IPS DF 19.7 (cell line): ENCODE measurements at regions not wholly inside any gene's neighbourhood (a gene's known extent, or its start where the extent isn't known, plus 50 kb on each side); places are given as distances from the start of the nearest gene placed in this dataset.

Experiments used
- DNase-seq: peaks from one replicate; pipeline ENCODE4 v3.0.0-alpha.2; 2013; ENCODE audit warnings: low read depth, low spot score

- DNase-seq, result no peak
Measured at GRCh38 chr2:120477198-120477597, 131.3 kb downstream of the INHBB start.

- DNase-seq, result no peak
Measured at GRCh38 chr2:120477831-120478481, 132.0 kb downstream of the INHBB start.

GRCh38 chr2:120480346-120480902, 134.5 kb downstream of the INHBB start:
- DNase-seq, result no peak

GRCh38 chr2:120480903-120481445, 135.0 kb downstream of the INHBB start:
- no peak for DNase-seq

DNA sequence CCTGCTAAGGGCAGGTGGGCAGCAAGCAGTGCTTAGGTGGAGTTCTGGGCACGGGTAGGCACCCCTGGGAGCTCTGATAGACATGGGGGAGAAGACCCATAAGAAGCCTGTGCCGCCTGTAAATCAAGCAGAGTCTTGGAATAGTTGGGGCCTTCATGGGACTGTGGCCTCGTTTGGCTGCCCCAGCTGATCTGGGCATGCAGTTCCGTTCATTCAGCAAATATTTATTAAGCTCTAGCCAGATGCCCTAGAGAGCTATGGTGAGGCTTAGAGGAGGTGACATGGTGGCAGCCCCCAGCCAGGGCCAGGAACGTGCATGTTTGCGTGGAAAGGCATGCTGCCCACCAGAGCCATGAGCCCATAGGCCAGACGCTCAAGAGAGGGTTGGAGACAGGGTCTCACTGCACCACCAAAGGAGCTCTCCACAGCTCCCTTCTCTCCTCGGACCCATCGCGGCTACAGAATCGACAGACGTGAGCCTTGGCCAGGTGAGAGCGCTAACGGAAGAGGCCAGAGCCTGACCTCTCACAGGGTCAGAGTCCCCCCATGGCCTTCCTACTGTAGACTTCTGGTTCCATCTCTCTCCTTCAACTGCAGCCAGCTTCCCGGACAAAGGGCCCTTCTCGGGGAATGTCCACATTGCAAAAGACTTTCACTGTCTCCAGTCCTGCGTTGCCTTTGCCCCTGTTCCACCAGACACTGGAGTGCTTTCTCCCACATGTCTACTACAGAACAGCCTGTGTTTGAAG, 135.7 kb downstream of the INHBB start:
- no peak for DNase-seq

- no peak for DNase-seq
Measured at GRCh38 chr2:120482334-120482733, 136.4 kb downstream of the INHBB start.

DNA sequence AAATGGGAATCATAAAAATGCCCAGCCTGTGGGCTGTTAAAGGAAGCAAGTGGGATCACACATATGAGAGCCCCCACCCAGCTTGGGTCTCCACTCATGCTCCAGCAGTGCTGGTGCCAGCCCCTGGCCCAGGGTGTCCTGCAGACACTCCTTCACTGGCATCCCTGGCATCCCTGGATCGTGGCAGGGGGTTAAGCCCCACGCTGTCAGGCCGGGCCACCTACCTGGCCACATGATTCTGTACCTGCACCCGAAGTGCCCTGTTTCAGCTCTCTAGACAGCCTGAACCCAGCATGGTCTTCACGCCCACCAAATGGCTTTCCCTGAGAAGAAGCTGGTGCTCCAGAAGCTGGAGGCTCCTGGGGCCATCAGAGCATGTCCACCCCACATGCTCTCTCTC, 137.4 kb downstream of the INHBB start:
- DNase-seq, result no peak

DNA sequence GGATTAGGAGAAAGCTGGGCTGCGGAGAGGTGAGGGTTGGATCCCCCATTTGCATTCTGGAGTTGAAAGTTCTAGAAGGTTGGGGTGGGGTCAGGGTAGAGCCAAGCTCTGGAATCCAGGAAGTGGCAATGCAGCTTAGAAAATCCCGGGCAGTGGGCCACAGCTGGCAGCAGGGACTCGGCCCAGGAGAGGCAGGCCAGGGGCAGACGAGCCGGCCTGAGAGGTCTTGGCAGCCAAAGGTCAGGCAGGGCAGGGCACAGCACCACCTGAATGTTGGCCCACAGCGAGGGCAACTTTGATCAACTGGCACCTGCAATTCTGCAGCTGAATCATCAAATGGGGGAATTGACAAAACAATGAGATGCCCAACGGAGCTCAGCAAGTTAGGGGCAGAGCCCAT, 139.2 kb downstream of the INHBB start:
- DNase-seq, result no peak

DNA sequence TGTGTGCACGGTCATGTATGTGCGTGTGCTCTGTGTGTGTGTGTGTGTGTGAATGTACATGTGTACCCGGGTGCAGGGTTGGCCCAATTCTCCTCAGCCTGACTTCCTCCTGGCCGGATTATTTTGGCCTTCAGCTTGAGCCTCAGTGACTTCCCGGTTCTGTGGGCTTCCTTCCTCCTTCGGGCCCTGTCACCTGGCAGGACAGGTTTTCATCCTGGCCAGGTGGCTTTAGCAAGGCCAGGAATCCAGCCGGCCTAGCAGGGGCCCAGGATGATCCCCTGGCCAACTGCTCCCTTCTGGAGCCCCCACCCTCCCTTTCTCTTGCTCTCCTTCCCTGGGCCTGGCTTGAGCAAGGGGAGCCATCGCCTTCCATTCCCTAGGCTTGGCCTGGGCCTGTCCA, 140.5 kb downstream of the INHBB start:
- no peak for DNase-seq

DNA sequence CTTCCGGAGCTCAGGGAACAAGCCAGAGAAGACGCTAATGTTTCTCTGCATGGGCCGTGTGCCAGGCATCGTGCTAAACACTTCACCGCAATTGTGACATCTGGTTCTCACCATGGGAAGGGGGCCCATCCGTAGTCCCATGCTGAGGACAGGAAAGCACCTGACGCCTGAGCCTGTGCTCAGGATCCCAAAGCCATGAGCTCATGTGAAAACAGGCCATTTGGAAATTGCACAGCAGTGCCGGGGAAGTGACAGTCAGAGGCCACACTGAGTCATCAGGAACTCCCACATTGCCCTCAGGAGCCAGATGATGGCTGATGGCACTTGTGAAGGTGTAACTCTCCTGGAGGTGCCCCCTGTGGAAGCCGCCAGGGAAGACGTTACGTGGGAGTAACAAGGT, 141.0 kb downstream of the INHBB start:
- no peak for DNase-seq

DNA sequence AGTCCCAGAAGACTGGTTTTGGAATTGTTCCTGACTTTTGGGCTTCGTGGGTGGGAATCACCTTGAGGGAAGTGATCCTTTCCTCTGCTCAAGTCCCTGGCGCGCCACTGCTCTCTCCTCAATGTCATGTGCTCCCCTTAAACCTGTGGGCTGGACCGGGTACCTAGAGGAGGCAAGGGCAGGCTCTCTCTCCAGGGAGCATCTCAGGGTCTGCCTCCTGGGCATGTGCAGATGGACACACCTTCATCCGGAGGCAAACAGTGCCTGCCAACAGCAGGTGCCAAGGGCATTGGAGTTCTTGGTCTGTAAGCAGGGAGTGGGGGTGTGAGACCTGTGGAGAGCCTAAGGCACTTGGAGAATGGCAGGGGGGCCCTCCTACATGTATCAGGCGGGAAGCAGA, 142.6 kb downstream of the INHBB start:
- no peak for DNase-seq

DNA sequence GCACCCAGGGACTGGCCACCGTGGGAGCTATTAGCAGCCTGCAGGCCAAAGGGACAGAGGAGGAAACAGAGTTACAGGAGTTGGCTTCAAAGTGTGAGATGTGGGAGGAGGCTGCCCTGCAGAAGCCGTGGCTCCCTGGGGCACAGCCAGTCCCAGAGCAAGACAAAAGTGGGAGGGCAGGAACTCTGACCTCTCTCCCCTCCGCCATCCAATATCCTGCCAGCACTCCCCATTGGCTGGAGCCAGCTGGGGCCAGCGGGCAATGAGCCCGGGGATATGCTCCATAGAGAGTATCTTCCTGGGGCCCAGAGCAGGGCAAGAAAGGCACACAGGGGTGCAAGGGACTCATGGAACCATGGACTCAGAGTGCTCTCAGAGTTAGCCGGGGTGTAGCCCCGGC, 143.1 kb downstream of the INHBB start:
- no peak for DNase-seq

DNA sequence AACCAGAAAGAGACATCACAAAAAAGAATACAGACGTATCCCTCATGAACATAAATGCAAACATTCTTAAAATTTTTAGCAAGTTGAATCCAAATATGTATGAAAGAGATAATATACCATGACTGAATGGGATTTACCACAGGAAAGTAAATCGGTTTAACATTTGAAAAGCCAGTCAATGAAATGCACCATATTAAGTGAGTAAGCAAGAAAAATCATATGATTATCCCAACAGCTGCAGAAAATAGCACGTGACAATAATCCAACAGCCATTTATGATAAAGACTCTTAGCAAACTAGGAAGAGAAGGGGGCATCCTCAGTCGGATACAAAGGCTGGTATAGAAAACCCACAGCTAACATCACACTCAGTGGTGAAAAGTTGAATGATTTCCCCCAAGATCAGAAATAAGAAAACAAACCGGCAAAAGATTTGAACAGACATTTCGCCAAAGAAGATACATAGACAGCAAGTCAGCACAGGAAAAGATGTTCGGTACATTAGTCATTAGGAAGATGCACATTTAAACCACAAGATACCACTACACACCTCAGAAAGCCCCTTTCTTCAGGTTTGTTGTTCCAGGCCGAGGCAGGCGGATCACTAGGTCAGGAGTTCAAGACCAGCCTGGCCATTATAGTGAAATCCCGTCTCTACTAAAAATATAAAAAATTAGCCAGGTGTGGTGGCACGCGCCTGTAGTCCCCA, 144.3 kb downstream of the INHBB start:
- no peak for DNase-seq

DNA sequence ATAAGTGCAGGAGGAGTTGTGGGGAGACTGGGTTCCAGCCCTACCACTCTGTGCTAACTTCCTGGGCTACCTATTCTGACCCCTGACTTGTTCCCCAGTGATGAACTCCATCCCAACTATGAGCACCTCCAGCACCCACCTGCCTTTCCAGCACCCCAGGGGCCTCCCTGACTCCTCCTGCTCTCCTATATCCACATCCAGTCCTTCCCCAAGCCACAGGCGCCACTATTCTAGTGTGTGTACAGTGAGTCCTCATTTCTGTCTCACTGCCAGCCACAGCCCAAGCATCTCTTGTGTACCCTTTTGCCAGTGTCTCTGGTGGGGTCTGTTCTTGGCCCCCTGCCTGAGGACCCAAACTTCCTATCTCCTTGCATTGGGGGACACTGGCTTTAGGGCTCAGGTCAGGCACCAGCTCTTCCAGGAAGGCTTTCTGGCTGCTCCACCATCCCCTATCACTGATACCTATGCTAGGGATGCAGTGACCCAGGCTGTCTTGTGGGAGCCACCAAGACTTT, 145.2 kb downstream of the INHBB start:
- no peak for DNase-seq

GRCh38 chr2:120493231-120493630, 147.3 kb downstream of the INHBB start:
- DNase-seq, result no peak

DNA sequence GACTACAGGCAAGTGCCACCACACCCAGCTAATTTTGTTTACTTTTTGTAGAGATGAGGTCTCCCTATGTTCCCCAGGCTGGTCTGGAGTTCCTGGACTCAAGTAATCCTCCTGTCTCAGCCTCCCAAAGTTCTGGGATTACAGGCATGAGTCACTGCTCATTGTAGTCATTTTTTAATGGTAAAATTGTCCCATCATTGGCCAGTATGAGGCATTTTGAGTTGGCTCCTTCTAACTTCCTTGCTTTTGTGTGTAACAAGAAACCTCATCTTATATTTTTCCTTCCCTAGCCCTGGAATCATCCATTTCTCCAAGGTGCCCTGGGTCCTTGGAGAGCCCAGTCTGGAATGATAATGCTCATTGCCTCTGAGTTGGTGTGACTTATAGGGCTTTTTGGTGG, 148.5 kb downstream of the INHBB start:
- no peak for DNase-seq

DNA sequence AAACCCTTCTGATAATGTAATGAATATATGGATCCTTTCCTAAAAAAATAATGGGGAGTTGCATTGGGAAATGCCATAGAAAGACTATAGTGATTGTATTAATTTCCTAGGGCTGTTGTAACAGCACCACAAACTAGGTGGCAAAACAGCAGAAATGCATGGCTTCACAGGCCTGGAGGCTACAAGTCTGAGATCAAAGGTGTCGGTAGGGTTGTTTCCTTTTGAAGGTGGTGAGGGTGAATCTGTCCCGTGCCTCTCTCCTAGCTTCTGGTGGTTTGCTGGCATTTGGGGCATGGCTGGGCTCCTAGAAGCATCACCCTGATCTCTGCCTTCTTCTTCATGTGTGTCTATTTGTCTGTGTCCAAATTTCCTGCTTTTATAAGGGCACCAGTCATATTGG, 149.7 kb downstream of the INHBB start:
- no peak for DNase-seq

- DNase-seq, result no peak
Measured at GRCh38 chr2:120496235-120496634, 150.3 kb downstream of the INHBB start.

DNA sequence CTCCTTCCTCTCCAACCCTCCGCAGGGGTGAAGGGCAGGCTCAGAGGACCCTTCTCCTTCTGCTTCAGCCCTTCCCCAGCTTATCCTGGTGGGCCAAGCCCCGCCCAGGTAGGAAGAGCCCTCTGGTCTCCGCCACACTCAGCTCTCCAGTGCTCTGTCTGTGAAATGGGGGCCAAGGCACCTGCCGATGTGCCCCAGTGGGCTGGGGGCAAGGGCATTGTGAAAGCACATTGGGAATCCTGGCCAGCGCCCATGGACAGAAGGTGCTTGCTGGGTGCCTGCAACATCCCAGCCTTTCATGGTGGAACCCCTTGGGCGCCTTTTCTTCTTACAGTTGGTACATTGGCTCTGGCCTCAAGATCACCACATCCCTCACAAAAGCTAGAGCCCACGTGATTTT, 150.8 kb downstream of the INHBB start:
- no peak for DNase-seq

GRCh38 chr2:120497261-120497977, 151.5 kb downstream of the INHBB start:
- DNase-seq, result no peak

DNA sequence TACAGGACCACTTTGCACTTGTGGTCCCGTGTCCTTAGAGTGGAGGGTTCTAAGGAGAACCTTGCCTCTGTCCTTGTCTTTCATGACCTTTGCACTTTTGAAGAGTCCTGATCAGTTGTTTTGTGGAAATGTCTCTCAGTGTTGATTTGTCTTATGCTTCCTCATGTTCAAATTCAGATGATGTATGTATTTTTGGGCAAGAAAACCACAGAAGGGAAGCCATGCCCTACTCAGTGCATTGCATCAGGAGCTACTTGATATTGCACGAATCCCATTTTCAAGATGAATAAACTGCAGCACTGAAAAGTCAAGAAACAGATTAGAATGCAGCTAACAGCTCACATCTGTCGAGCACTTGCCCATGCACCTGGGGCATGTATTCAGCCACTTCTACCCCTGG, 152.2 kb downstream of the INHBB start:
- DNase-seq, result no peak
